ENCODE measurements at regions not wholly inside any gene's neighbourhood (a gene's known extent, or its start where the extent isn't known, plus 50 kb on each side); places are given as distances from the start of the nearest gene placed in this dataset.

- TF ChIP-seq, protein P1, sequence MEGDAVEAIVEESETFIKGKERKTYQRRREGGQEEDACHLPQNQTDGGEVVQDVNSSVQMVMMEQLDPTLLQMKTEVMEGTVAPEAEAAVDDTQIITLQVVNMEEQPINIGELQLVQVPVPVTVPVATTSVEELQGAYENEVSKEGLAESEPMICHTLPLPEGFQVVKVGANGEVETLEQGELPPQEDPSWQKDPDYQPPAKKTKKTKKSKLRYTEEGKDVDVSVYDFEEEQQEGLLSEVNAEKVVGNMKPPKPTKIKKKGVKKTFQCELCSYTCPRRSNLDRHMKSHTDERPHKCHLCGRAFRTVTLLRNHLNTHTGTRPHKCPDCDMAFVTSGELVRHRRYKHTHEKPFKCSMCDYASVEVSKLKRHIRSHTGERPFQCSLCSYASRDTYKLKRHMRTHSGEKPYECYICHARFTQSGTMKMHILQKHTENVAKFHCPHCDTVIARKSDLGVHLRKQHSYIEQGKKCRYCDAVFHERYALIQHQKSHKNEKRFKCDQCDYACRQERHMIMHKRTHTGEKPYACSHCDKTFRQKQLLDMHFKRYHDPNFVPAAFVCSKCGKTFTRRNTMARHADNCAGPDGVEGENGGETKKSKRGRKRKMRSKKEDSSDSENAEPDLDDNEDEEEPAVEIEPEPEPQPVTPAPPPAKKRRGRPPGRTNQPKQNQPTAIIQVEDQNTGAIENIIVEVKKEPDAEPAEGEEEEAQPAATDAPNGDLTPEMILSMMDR (IDR thresholded peaks at IDR 0.05): no peak
- no peak for TF ChIP-seq POLR2A (IDR thresholded peaks at IDR 0.05)
Measured at GRCh38 chr2:216570357-216570756, 62.9 kb upstream of the IGFBP2 start.

Data from uterus (tissue), 2 donors.